Bronchial epithelial cell (primary cell): ENCODE measurements at regions not wholly inside any gene's neighbourhood (a gene's known extent, or its start where the extent isn't known, plus 50 kb on each side); places are given as distances from the start of the nearest gene placed in this dataset.
A peak's percentile ranks its signal among the peaks of the same experiment; 100 is the strongest.
"Not testable (repeated sequence)": the region's sequence is repeated elsewhere in the genome, so short reads cannot be mapped to it uniquely, and the experiment has no call there.

Experiments used
- DNase-seq: peaks from one replicate; pipeline ENCODE4 v3.0.0-alpha.2; 2010; ENCODE audit warnings: low read depth
- FAIRE-seq: peaks from 2 replicates; lab custom pipeline; 2011; peaks lifted over from hg19 to GRCh38; lab: Jason Lieb, UNC
- H3K27me3 ChIP-seq: 2 replicates; pipeline ENCODE4 v1.5.1; 2011; ENCODE audit warnings: low read length; ENCODE audit not compliant: control insufficient read depth, insufficient read depth
- H3K36me3 ChIP-seq: 2 replicates; pipeline ENCODE4 v1.5.1; 2011; ENCODE audit warnings: low read length; ENCODE audit not compliant: control insufficient read depth, insufficient read depth
- H3K4me3 ChIP-seq: 2 replicates; pipeline ENCODE4 v1.5.1; 2011; ENCODE audit warnings: mild to moderate bottlenecking, low read depth, low read length, control low read depth
- CTCF ChIP-seq: IDR thresholded peaks from 2 replicates; pipeline ENCODE4 v1.5.1; 2011; ENCODE audit warnings: mild to moderate bottlenecking, moderate library complexity, low read length, control low read depth, inconsistent platforms; ENCODE audit not compliant: insufficient read depth, severe bottlenecking

- TF ChIP-seq CTCF = no peak
- Histone ChIP-seq H3K27me3 (peaks cover 4% of the 10 kb centered on the region), H3K36me3 (no peaks in the 10 kb centered on the region), H3K4me3 (no peak overlapping the region)
- DNase-seq (peak; percentile 21), FAIRE-seq (no peak)
These were observed 96.6 kb downstream of the FOXD2 start for GRCh38 chr1:47534436-47534835.

- FAIRE-seq = no peak
- DNase-seq = no peak
- no peaks in the 10 kb centered on the region for H3K36me3 ChIP-seq
These were observed 98.8 kb downstream of the FOXD2 start for GRCh38 chr1:47536646-47537118.

GRCh38 chr1:47537268-47537667 lies 99.4 kb downstream of the FOXD2 start:
- FAIRE-seq (no peak), DNase-seq (no peak)
- no peaks in the 10 kb centered on the region for H3K36me3 ChIP-seq
- no peak for TF ChIP-seq CTCF
- no peak overlapping the region for H3K4me3 ChIP-seq
- peaks cover 4% of the 10 kb centered on the region for H3K27me3 ChIP-seq

More at GRCh38 chr1:47536646-47537118, 98.8 kb downstream of the FOXD2 start:
- peaks cover 4% of the 10 kb centered on the region for H3K27me3 ChIP-seq
- TF ChIP-seq CTCF = no peak
- H3K4me3 ChIP-seq = no peak overlapping the region

- Histone ChIP-seq H3K4me3 (no peak overlapping the region), H3K27me3 (peaks cover 4% of the 10 kb centered on the region), H3K36me3 (no peaks in the 10 kb centered on the region)
- FAIRE-seq (no peak), DNase-seq (no peak)
- no peak for TF ChIP-seq CTCF
These were observed 100.1 kb downstream of the FOXD2 start for GRCh38 chr1:47537966-47538365.

- H3K4me3 ChIP-seq, DNase-seq, H3K36me3 ChIP-seq, H3K27me3 ChIP-seq, FAIRE-seq: not testable (repeated sequence)
These were observed 100.7 kb downstream of the FOXD2 start for GRCh38 chr1:47538530-47538929.

- not testable (repeated sequence) for FAIRE-seq
These were observed 103.9 kb downstream of the FOXD2 start for GRCh38 chr1:47541705-47542104.

GRCh38 chr1:47543089-47543488 lies 105.2 kb downstream of the FOXD2 start:
- H3K36me3 ChIP-seq, DNase-seq, H3K27me3 ChIP-seq, FAIRE-seq, H3K4me3 ChIP-seq: not testable (repeated sequence)

More at GRCh38 chr1:47541705-47542104, 103.9 kb downstream of the FOXD2 start:
- H3K36me3 ChIP-seq, H3K27me3 ChIP-seq, H3K4me3 ChIP-seq, DNase-seq: not testable (repeated sequence)
